ENCODE measurements at regions not wholly inside any gene's neighbourhood (a gene's known extent, or its start where the extent isn't known, plus 50 kb on each side); places are given as distances from the start of the nearest gene placed in this dataset.

DNA sequence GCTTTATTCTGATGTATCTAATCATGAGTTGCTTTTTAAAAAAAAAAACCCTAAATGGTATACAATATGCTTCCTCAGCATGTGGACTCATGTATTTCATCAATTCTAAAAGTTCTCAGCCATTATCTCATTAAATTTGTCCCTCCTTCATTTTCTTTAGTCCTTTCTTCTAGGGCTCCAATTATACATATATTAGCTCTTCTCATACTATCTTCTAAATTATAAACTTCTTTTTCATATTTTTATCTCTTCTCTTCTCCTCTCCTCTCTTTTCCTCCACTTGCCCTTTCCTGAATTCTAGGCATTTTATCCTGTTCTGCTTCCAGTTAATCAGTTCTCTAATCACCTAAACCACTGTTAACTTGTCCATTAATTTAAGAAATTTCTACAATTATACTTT lies 55.0 kb upstream of the IL33 start:
- TF ChIP-seq POLR2A (IDR thresholded peaks at IDR 0.05) = no peak
- TF ChIP-seq, protein P1, sequence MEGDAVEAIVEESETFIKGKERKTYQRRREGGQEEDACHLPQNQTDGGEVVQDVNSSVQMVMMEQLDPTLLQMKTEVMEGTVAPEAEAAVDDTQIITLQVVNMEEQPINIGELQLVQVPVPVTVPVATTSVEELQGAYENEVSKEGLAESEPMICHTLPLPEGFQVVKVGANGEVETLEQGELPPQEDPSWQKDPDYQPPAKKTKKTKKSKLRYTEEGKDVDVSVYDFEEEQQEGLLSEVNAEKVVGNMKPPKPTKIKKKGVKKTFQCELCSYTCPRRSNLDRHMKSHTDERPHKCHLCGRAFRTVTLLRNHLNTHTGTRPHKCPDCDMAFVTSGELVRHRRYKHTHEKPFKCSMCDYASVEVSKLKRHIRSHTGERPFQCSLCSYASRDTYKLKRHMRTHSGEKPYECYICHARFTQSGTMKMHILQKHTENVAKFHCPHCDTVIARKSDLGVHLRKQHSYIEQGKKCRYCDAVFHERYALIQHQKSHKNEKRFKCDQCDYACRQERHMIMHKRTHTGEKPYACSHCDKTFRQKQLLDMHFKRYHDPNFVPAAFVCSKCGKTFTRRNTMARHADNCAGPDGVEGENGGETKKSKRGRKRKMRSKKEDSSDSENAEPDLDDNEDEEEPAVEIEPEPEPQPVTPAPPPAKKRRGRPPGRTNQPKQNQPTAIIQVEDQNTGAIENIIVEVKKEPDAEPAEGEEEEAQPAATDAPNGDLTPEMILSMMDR (IDR thresholded peaks at IDR 0.05) = no peak
- H3K4me3 ChIP-seq (ENCODE audit: low read depth, poor library complexity, severe bottlenecking) = no peak overlapping the region
- DNase-seq (ENCODE audit: low spot score in 2 of 2) = no peak
- intact Hi-C loops (cut with DNase I; ENCODE audit: low total_unique reads) = no loop called here

DNA sequence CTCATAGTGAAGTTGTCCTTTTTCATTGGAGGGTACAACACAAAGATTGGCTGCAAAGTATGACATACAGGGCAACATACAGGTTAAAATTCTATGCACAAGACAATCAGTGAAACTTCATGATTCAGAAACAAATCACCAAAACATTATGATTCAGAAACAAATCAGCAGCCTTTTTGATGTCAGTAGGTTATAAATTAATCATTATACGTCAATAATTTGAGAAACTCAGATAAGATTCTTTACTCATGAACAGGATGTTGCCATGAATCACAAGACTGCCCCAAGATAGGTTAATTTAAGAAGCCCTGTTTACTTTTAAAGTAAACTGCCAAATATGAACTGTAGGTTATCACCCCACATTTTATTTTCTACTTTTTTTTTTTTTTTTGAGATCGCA lies 62.2 kb upstream of the IL33 start:
- no peak for DNase-seq (ENCODE audit: low spot score in 2 of 2)
- no peak overlapping the region for H3K4me3 ChIP-seq (ENCODE audit: low read depth, poor library complexity, severe bottlenecking)
- 74 to 76% methylated on average over 2 of the region's 2 CpGs for WGBS, 2 donors
- intact Hi-C loops (cut with DNase I; ENCODE audit: low total_unique reads) = no loop called here
- TF ChIP-seq POLR2A (IDR thresholded peaks at IDR 0.05) = no peak
- TF ChIP-seq, protein P1 (IDR thresholded peaks at IDR 0.05) = no peak

DNA sequence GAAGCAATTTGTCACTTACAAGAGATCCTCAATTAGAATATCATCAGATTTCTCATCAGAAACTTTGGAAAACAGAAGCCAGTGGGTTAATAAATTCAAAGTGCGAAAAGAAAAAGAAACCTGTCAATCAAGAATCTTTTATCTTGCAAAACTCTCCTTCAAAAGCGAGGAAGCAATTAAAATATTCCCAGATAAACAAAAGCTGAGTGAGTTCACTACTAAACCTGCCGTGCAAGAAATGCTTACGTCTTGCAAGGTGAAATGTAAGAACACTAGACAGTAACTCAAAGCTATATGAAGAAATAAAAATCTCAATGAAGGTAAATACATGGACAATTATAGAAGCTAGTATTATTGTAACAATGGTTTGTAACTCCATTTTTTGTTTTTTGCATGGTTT lies 62.8 kb upstream of the IL33 start:
- intact Hi-C loops (cut with DNase I; ENCODE audit: low total_unique reads) = no loop called here
- DNase-seq (ENCODE audit: low spot score in 2 of 2) = no peak
- TF ChIP-seq, protein P1 (IDR thresholded peaks at IDR 0.05) = no peak
- no peak for TF ChIP-seq POLR2A (IDR thresholded peaks at IDR 0.05)
- H3K4me3 ChIP-seq (ENCODE audit: low read depth, poor library complexity, severe bottlenecking) = no peak overlapping the region
- WGBS, 2 donors = 41 to 53% methylated on average over 4 of the region's 4 CpGs

DNA sequence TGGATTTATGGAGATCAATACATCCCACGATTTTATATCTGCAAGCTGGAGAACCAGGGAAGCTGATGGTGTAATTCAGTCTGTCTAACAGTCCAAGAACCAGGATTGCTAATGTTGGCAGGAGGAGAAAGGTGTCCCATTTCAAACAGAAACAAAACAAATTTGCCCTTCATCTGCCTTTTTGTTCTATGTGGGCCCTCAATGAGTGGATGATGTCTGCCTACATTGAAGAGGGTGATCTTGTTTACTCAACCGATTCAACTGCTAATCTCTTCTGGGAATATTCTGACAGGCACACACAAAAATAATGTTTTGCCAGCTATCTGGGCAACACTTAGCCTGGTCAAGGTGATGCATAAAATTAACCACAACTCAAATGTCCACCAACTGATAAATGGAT lies 65.1 kb upstream of the IL33 start:
- intact Hi-C loops (cut with DNase I; ENCODE audit: low total_unique reads) = no loop called here
- TF ChIP-seq, protein P1 (IDR thresholded peaks at IDR 0.05) = no peak
- TF ChIP-seq POLR2A (IDR thresholded peaks at IDR 0.05) = no peak
- H3K4me3 ChIP-seq (ENCODE audit: low read depth, poor library complexity, severe bottlenecking) = no peak overlapping the region
- DNase-seq (ENCODE audit: low spot score in 2 of 2) = no peak
- WGBS, 2 donors = 84 to 96% methylated on average over 2 of the region's 2 CpGs

DNA sequence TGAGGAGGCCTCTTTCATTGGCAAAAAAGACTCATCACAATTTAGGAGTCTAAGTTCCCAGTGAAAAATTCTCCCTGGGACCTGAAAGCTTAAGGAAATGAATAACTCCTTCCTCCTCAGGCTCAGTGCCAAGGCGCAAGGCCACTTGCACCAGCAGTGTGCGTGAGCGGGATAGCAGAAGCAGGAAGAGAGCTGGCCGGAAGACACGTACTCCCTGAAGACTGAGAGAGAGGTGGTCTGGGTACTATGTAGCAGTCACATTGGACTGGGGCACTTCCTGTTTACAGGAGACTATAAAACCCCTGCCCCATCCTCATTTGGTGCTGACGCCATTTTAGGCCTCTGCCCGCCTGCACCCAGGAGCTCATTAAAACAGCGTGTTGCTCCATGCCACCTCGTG lies 66.3 kb upstream of the IL33 start:
- intact Hi-C loops (cut with DNase I; ENCODE audit: low total_unique reads) = no loop called here
- WGBS, 2 donors = 84 to 91% methylated on average over 9 of the region's 9 CpGs
- H3K4me3 ChIP-seq (ENCODE audit: low read depth, poor library complexity, severe bottlenecking) = no peak overlapping the region
- no peak for DNase-seq (ENCODE audit: low spot score in 2 of 2)
- TF ChIP-seq, protein P1 (IDR thresholded peaks at IDR 0.05) = no peak
- no peak for TF ChIP-seq POLR2A (IDR thresholded peaks at IDR 0.05)

DNA sequence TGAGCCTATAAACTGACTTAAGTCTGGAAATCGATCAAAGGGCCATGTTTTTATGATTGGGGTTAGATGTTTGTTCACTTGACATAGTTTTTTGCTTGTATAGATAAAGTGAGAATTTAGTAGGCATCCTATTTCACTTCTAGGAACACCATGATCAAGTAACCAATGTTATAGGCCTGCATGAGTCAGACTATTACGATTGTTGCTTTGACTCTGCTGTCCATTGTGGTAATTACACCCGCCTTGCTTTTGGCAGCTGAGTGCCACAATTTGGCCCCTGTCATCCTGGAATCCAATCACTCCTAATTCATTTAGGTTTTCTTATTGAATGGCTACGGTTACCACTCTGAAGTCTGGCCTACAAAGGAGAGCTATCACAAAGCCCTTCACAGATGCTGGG lies 67.8 kb upstream of the IL33 start:
- WGBS, 2 donors = 89 to 90% methylated on average over 4 of the region's 4 CpGs
- intact Hi-C loops (cut with DNase I; ENCODE audit: low total_unique reads) = no loop called here
- no peak for DNase-seq (ENCODE audit: low spot score in 2 of 2)
- H3K4me3 ChIP-seq (ENCODE audit: low read depth, poor library complexity, severe bottlenecking) = no peak overlapping the region
- TF ChIP-seq POLR2A (IDR thresholded peaks at IDR 0.05) = no peak
- TF ChIP-seq, protein P1 (IDR thresholded peaks at IDR 0.05) = no peak

All from lower leg skin (tissue), 4 donors.